ENCODE measurements at regions not wholly inside any gene's neighbourhood (a gene's known extent, or its start where the extent isn't known, plus 50 kb on each side); places are given as distances from the start of the nearest gene placed in this dataset.

DNA sequence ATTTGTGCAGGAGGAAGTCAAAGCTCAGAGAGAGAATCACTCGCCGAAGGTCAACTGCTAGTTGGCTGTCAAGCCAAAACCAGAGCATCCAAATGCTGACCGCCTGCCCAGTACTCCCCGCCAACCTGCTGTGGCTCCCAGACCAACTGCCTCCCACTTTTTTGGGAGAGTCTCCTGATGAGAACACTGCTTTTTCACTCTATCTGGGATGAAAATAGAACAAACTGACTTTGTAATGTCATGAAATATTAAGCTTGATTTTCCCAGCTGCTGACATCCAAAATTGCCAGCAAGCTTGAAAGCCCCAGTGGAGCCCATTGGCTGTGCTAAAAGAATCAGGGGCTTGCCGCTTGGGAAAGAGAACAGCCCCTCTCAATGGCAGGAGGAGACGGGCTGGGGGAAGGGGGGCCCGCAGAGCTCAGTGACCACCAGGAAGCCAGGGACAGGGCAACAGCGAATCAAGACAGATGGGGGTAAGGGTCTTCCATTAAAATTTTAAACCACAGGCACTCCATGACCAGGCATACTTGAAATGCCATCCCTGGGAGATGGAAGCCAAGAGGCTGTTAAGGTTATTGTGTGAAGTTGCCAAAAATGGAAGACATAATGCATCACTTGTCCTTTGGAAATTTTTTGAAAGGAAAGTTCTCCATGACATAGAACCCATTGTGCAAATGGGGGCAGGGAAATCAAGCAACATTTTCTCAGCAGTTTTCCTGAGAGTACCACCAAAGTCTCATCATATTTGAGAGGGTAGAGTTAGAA lies 125.7 kb upstream of the CDH5 start:
- DNase-seq: no peak

DNA sequence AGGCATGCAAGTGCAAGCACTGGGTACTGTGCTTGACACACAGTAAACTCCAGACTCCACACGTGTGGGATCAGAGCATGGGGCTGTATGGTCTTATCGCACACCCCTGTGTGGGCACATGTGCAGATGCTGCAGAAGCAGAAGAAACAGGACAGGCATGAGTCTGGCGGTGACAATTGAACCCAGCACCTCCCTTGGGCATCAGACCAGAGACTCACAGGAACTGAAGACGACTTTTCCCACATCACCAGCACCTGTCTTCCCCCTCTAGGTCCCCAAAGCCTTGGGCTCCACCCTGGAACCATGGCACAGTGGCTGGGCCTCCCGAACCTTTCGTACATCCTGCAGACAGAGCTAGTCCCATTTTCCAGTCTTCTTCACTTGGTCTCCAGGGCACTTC lies 126.4 kb upstream of the CDH5 start:
- no peak for DNase-seq

DNA sequence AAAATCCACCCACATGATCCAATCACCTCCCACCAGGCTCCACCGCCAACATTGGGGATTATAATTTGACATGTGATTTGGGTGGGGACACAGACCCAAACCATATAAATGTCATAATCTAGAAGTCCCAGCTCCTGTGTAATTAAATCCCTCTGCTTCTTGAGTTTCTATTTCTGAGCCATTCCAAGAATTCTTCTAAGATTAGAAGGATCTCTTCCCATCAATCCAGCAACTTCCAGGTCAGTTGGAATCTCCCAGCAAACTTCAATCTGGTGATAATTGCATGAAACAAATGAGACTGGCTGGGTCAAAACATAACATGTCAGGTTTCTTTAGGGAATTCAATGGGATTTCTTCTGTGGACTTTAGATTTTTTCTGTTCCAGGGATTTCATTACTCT lies 127.8 kb upstream of the CDH5 start:
- DNase-seq: no peak

DNA sequence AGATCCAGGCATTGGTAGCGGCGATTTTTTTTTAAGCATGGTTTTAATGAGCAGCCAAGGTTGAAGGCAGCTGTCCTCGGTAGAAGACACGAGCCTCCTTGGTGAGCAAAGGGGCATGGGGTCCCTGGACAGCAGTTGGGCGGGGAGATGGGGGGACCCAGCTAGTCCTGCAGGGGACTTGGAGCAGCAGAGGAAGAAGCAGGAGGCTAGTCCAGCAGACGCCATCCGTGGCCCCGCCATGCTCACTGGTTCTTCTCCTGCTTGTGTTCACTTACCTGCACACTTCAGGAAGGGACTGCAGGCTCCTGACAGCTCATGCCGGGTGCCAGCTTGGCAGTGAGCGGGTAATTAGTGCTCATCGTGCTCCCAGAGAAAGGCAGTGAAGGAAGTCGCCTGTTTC lies 130.2 kb upstream of the CDH5 start:
- DNase-seq: no peak

DNA sequence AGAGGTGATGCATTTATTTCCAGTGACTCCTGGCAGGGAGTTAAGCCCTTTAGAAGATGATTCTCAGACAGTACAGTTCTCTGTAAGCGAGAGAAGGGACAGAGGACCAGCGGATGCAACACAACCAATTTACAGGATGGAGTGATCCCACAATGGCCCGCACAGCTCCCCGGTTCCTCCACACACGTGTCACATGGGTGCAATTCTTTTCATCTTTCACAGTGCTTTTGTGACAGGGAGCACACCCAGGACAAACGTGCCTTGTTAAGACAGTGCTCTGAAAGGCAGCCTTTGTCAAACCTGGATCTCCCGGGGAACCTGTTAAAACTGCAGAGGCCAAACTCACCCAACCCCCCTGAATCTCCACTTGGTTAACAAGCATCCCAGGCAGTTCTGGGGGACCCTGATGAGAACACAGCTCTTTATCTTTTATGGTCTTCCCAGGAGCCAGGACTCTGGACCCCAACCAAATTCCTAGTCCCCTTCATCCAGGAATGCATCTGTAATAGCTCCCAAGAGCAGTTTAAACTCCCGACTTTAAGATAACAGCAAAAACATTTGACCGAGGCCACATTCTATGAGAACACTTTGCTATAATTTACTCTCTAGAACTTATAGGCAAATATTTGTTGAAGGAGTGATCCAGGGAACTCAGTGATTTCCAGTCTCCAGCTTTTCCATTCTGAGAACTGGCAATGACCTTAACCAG lies 134.9 kb upstream of the CDH5 start:
- DNase-seq: no peak

DNA sequence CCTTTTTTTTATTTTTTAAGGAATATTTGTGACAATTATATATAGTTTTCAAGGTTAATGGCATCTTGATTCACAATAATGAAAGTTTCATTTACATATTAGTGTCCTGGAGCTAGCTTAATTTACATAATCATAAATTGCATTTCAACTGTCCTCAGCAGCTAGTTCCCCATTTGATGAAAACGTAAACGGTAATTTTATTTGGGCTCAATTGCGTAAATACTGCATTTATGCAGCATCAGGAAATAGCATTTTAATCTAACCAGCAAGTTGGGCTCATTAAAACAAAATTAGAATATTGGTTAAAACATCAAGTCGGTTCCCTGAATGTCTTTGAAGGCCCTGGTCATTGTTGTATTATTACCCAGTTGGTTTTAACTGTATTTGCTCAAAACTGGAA lies 136.8 kb upstream of the CDH5 start:
- DNase-seq: no peak

DNA sequence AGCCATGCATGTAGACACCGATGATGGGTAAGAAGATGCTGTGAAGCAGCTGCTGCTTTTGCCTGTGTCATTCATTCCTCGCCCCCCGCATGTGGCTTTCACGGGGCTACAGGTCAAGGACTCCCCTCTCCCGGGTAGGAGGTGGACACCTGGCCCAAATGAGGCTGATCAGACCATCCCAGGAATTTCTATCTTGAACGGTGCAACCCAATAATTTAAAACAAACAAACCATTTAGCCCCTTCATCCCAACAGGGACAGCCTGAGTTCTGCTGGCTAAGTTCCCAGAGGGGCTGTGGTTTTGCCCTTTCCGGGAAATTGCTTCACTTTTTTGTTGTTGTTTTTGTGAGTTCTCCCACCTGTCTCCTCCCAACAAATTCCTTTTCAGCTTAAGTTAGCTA lies 137.7 kb upstream of the CDH5 start:
- DNase-seq: no peak

DNA sequence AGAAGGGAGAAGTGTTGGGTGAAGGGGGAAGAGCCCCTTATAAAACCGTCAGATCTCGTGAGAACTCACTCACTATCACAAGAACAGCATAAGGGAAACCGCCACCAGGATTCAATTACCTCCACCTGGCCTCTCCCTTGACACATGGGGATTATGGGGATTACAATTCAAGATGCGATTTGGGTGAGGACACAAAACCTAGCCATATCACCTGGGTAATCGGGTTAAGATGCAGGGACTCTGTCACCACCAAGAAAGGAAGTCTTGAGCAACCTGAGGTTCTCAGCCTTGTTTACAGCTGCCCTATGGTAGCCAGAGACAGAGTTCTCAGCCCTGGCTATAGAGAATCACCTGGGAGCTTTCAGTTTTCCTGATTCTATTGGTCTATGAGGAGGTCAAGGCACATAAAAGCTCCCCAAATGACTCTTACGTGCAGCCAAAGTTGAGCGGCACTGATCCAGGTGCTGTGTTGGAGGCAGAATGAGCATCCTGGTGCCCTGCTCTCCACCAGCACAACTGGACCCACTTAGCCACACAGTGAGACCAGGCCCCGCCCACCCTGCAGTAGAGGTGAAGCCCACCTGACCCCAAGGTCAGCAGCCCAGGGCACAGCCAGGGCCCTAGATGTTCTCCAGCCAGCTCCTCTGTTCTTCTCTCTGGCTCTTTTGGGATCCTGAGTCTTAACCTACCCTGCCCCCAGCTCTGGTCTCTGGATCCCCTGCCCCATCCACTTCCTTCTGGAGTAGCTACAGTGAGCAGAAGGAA lies 138.5 kb upstream of the CDH5 start:
- no peak for DNase-seq

DNA sequence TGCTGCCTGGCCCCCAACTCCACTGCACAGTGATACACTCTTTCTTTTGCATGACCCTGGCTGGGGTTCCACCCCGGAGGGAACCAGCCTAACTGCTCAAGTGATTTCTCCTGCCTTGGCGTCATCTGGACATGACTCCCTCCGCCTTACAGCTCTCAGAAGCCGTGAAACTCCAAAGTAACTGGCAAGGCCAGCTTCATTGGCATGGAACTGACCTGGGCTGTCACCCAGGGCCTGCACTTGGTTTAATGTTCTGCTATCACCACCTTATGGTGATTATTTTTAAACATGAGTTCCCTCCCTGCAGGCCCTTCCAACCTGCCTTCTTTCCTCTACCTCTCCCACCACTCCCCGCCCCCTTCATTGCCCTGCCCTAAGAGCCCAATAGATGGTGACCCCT lies 139.7 kb upstream of the CDH5 start:
- DNase-seq: no peak

DNA sequence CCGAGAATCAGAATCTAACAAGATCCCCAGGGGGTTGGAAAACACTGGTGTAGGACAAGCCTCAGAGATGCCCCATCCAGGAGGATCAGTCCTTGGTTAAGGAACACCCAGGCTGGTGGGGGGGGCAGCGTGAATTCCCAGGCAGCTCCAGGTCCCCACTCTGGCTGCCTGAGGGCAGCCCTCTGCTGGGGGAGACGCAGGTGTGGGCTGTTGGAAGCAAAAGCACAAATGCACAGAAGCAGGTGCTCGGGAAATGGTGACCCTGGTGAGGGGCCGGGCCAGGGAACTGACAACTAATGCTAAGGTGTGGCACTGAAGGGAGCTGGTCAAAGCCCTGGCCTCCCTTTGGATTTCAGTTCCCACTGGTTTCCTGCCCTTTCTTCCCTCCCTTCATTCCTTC lies 140.8 kb upstream of the CDH5 start:
- DNase-seq: no peak

DNA sequence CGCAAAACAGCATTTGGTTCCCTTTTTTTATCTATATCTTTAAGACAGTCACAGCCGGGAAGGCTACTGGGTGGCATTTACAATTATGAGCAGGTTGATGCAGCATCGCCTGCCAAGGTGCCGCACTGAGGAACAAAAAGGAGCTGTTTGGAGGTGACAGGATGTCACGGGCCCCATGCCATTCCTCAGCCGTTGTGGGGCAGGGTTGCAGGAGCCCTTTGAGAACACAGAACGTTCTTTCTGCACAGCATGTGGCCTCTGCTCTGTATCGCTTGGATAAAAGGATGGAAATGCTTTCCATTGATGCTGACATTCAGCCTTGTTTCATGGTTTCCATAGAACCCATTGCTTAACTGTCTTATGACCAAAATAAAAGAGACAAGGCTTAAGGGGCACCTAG lies 141.9 kb upstream of the CDH5 start:
- no peak for DNase-seq

DNA sequence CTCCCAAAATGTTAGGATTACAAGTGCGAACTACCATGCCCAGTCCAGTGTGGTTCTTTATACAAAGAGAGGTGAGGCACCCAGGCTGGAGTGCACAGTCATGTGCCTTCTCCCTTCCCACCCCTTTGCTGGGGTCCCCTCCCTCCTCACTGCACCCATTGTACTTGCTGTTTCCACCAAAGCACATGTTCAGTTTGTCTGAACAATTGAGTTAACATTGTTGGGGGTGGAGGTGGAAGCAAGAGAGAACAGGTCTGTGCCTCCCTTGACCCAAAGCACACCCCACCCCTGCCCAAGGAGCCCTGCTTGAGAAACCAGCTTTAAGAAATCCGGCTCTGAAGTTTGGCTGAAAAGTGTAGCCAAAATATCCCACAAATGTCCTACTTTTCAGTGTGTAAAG lies 142.3 kb upstream of the CDH5 start:
- DNase-seq: no peak

DNA sequence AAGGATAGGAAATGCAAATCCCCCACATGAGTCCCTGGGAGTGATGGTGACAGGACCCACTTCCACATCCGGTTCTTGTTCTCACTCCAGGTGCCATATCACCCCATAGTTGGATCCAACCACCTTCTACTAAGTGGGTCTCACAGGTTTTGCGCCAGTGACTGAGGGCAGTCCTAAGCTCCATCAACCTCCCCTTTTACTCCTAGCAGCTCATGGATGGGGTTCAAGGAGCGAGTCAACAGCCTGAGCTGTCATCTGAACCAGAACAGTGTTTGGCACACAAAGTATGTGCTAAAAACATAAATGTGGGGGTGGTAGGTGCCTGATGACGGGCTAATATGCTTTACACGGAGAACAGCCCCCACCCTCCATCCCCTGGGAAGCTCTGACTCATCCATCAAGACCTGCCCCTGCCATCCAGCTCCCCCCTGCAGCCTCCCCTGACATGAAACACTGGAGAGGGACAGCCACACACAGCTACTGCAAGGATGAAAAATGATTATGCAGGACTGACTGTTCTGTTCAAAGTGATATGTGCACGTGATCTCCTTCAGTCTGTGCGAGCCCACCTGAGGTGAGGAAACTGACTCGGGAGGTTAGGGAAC lies 143.2 kb upstream of the CDH5 start:
- DNase-seq: no peak

DNA sequence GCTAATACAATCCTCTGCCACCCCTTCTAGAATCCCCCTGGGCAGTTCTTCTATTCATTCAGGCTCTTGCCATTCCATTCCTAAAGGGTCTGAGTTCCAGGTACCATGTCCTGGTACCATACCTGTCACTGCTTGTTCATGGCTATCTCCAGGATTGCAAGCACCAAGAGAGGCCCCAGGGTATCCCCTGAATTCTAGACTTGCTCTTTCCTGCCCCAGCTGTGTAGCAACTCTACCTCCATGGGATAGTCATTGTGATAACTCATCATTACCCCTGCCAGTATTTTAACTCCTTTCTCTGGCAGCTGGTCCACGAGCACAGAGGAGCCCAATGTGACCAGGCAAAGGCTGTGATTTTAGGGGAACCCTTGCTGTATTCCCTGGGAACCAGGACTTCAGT lies 143.7 kb upstream of the CDH5 start:
- no peak for DNase-seq

DNA sequence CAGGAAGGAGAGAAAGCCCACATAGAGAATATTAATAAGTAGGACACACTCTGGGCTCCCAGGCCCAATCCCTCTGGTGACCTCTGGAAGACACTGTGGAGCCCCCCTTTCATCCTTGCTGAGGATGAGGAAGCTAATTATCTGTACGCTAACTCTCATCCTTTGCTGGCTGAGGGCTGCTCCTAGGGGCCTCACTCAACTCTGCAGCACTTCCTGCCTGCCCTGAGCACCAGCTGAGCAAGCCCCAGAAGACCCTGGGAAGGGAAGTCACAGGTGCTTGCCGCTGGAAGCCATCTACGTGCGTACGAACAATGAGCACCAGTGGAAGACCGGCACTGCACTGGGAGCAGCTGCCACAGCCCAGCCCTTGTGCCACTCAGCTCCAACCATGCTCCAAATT lies 145.8 kb upstream of the CDH5 start:
- DNase-seq: no peak

DNA sequence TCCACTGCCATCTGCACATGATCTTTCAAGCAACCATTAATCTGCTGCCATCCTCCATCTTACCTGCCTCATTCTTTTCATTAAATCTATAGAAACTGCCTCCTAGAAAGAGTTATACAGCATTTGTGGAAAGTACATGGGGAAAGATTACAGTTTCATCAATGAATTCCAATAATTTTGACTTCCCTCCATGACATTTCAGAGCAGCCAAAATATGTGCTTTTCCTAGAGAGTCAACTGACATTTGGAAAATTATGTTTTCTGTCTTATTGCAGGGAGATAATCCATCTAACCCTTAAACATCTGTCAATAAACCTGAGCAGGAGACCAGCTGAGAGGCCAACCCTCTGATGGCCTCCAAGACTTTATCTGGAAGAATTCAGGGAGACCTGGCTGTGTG lies 147.0 kb upstream of the CDH5 start:
- DNase-seq: no peak

DNA sequence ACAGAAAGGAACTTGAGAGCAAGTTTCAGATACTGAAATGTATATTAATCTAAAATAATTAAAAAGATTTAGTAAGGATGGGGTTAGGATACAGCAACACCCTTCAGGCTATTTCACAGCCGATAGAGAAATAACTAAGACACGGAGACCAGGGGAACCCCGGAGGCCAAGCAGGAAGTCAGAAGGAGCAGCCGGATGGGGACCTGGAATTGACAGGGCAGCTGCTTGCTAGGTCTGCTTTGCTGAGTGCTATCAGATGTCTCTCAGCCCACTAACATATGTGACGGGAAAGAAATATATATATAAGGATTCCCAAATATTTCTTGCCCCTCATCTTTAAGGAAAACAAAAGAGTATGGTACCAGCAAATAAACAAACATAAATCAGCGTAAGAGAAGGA lies 154.1 kb upstream of the CDH5 start:
- DNase-seq: no peak

DNA sequence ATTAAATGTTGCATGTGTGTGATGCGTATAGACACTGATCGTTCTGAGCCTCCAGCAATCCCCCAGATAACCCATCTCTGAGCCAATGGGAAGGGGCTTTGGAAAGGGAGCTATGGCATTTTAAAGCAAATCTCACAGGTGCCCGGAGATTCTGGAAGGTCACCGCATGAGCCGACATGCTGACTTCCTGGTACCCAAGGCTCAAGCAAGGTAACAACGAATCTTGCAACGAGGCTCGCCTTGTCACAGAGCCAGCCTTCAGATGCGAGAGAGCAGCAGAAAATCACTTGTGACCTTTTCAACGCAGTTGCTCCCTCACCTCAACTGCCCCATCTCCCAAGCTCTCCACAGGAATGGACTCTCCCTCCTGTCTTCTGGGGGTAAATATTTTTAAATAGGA lies 154.8 kb upstream of the CDH5 start:
- no peak for DNase-seq

DNA sequence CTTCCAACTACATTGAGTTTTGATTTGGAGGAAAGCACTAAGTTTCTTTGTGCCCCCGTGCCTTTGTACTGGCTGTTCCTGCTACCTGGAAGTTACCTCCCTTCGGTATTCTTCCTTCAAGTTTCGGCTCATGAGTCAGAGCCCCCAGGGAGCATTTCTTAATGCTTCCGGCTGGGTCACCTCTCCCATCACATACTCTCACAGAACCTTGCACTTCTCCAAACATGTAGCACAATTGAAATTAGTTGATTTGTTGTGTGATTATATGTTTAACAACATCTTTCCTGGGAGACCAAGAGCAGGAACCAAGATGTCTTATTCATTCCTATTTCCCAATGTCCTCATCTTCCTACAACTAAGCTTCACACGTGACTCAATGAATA lies 158.6 kb upstream of the CDH5 start:
- DNase-seq: no peak

DNA sequence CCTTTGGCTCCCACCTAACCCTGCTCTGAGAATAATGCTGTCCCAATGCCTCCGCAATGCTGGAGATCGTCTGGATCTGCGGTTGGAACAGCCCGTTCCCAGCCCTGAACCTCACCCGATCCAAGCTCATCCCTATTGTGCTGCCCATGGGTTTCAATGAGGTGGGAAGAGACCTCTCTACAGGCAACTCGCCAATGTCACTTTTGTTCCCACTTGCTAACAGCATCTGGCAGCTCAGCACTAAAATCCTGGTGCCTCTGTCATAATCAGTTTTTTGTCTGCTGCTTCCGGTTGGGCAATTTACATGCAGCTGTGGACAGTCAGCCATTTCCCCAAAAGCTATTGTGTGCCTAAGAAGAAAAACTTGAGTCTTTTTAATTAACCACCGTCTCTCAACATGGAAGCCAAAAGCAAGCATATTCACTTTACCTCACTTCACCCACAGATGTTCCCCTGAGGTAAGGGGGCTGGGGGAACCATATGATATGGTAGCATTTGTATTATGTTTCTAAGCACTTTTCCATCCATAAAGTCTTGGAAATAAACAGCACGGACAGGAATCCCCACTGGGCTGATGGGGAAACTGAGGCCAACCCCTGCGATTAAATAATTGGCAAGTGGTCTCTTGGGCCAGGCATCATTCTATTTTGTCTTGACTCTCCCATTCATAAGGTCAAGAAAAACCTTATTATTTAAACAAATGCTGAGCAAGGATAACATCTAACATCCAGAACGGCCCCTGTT lies 159.2 kb upstream of the CDH5 start:
- no peak for DNase-seq

DNA sequence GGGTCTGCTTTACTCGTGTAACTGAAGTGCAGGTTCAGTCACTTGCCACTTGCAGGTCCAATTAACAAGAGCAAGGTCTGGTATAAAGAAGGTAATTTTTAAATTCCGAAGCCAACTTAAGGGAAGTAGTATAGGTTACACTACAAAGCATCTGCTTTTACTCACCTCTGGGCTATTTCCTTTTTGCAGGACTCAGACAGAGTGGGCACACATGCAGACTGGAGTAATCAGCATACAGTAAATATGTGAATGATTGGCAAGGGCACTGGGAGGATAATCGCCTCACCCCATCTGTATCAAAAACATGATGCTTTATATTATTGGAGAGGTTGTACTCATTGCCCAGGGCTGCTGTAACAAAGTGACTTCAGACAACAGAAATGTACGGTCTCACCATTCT lies 160.1 kb upstream of the CDH5 start:
- no peak for DNase-seq

DNA sequence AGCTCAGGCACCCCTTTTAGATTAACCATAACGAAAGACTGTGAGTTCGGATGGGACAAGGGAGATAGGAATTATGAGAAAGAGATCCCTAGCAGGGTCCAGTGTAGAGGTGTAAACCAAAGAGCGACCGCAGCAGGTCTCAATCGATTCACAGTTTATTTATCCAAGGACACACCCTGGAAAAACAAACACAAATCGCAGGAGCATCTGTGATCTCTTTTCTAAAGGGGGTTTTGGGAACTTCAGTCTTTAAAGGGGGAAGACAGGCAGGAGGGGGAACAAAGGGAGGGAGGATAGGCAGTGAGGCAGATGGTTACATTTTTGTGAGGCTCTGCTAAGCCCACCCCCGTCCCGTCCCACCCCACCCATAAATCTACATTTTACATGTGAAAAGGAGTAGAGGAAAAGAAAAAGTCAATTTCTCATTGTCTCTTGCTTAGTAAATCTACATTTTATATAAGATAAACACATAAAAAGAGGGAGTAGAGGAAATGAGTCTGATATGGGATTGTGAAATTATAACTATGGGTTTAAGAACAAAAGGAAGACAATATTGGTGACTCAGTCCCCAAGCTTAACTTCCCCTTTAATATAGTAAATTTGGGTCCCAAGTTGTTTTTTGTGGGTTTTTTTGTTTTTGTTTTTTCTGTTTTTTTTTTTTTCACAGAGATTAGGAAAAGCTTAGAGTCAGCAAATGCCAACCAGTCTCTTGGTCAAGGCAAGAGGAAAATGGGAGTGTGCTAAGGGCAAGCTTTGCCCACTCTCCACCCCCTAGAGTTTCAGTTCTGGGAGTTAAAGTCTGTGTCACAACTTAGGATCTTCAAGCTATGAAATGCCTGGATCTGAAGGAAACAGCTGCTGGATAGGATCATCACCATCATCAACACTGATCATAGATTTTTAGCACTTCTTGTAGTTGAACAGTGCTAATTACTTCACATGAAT lies 160.9 kb upstream of the CDH5 start:
- DNase-seq: no peak

Measured in activated naive CD4-positive, alpha-beta T cell (primary cell).